Umbilical cord (tissue), 1 donor: ENCODE measurements at regions not wholly inside any gene's neighbourhood (a gene's known extent, or its start where the extent isn't known, plus 50 kb on each side); places are given as distances from the start of the nearest gene placed in this dataset.

ENCODE experiments used
- DNase-seq: peaks from one replicate; pipeline ENCODE4 v3.0.0-alpha.2; 2015; ENCODE audit warnings: low spot score

DNA sequence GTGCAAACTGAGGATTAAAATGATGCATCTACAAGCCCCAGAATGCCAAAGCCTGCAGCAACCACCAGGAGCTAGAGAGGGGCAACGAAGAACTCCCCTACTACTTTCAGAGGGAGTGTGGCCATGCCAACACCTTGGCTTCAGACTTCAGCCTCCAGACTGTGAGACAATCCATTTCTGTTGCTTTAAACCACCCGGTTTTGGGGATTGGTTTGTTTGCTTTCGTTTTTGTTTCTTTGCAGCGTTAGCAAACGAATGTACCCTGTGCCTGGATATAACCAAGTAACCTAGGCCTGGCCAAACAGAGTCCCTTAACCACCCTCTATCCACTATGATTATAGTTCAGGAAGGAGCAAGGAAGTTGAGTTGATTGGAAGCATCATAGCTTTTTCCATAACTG is 171.2 kb upstream of the NCK2 start:
- no peak for DNase-seq

DNA sequence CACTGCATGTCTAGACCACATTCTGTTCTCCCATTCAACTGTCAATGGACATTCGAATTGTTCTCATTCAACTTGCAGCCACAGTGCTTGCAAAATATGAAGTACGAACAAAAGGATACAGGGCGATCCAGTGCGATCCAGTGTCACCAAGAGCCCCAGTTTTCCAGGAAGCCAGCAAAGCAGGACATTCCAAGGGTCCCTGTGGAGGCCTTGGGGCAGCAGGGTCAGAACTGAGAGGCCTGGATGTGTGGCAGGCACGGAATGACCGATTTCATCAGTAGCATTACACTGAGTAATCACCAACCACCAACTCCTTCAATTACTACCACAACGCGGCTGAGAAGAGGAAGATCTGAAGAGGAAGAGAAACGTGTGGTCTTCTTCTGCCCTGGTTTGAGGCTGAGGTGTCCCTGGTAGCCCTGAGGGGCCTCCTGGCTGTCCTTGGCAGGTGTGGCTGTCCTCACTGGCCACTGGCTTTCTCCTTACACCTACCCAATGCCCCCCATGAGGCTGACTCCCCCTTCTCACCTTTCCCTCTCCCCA is 172.7 kb upstream of the FHL2 start:
- DNase-seq, result no peak

DNA sequence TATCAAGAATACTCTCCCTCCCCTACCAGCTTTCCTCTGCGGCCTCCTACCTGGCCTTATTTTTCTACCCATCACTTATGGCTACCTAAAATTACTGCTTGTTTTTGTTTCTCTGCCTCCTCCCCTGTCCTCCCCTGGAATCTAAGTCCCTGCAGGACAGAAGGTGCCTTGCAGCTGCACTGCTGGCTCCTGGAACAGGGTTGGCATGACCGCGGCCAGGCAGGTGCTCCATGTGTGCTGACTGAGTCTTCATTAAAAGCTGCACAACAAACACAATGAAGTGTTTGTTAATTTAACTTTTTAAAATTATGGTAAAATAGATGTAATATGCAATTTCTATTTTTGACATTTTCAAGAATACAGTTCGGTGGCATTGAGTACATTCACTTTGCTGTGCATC is 171.9 kb upstream of the FHL2 start:
- DNase-seq, result no peak

DNA sequence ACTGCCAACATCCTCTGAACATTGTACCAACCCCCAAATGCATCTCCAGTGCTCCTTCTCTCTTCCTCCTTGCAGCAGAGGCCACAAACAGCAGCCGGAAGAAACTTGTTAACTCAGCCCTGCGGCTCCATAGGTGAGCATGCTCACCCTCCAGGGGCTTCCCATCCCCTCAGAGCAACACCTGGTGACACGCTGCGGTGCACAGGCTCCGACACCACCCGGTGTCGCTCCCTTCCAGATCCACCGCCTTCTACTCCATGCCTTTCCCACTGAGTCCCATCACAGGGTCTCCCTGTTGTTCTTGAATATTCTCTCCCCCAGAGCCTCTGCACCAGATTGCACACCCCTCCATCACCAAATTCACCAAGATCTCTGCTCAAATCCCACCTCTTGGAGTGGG is 171.5 kb upstream of the FHL2 start:
- no peak for DNase-seq

DNA sequence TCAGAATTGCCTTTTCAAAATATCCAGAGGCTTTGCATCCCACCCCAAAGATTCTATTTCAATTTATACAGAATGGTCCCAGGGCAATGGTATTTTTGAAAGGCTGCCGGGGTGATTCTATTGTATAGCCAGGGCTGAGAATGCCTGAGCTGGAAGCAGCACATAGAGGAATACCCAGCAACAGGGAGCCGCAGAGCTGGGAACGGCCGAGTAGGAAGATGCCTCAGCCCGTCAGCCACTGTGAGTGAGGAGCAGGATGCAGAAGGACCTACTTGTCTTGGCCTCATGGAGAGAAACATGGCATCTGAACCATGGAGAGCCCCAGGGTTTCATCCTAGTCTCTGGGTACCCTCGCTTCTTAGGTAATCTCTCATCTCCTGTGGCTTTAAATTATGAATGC is 170.8 kb upstream of the FHL2 start:
- no peak for DNase-seq

DNA sequence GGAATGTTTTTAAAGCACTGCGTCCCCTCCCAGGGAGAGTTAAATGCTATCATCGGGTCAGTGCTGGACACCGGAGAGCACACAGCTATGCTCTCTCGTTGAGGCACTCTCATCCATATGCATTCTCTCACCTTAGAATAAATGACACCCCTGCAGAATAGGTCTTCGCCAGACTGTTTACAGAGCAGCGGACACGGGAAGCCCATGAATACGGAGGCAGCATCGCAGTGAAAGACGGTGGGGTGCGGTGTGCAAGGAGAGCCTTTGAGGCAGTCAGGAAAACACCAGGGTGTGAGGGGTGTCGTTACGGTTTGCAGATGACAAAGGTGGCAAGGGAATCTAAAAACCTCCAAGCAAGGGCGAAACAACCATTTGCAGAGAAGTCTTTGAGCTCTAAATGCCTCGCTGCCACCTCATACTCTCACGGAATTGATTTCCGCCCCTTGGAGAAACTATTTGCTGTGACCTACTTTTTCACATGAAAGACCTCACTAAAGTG is 169.2 kb upstream of the FHL2 start:
- no peak for DNase-seq

DNA sequence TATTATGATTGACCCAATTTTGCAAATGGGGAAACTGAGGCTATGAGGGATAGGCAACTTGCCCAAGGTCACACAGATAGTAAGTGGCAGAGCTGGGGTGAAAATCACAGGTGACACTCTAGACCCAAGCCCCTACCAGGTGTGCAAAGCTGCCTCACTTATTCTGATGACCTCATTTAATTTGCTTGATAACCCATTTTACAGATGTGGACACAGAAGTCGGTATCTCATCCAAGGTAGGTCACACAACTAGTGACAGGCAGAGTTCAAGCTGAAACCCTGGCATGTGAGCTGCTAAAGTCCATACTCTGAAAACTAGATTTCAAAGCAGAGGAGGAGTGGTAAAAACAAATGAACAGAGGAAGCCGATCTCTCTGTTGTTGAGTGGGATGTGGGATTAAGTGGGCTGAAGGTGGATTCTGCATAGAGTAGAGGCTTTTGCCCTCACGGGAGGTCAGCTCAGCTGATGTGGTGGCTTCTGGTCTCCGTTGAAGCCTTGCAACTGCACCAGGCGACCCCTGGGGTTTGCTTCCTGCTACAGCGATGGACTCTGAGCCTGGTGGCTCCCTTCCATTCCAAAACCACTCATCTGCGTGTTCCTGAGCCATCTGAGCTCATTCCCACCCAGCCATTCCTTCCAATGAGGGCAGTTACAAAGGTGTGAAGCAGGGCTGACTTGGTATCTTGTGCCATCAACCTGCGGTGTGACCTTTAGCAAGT is 164.3 kb upstream of the FHL2 start:
- no peak for DNase-seq

DNA sequence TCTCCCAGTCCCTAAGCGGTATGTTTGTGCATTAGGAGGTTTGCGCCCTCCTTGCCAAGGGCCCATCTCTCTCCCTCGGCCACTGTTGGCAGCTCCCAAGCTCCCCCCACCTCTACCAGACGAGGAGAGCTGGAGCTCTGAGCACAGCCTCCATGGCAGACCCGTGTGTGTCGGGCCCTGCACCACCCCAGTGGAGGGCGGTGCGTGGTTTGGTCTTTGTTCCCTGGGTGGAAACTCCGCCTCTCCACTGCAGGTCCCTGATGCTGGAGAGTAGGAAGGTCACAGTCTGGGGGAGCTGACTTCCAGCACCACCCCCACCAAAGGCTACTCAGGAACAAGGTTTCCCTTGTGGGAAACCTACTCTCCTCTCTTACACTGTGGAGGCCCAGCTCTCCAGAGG is 162.6 kb upstream of the FHL2 start:
- no peak for DNase-seq

DNA sequence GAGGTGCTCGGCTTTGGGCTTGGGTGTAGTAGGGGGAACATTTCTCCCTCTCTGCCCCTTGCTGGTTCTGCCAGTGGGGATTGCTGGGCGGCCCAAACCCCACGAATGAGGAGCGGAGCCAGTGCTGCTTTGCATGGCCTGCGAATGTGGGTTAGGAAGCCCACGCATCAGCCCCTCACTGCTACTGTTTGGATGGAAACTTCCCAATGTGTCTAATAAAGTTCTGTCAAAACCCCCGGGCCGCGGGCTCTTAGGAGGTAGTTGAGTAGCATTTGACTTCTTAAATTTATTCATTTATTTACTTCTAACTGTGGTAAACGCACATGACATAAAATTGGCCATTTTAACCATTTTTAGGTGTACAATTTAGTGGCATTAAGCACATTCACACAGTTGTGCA is 161.3 kb upstream of the FHL2 start:
- DNase-seq, result no peak

DNA sequence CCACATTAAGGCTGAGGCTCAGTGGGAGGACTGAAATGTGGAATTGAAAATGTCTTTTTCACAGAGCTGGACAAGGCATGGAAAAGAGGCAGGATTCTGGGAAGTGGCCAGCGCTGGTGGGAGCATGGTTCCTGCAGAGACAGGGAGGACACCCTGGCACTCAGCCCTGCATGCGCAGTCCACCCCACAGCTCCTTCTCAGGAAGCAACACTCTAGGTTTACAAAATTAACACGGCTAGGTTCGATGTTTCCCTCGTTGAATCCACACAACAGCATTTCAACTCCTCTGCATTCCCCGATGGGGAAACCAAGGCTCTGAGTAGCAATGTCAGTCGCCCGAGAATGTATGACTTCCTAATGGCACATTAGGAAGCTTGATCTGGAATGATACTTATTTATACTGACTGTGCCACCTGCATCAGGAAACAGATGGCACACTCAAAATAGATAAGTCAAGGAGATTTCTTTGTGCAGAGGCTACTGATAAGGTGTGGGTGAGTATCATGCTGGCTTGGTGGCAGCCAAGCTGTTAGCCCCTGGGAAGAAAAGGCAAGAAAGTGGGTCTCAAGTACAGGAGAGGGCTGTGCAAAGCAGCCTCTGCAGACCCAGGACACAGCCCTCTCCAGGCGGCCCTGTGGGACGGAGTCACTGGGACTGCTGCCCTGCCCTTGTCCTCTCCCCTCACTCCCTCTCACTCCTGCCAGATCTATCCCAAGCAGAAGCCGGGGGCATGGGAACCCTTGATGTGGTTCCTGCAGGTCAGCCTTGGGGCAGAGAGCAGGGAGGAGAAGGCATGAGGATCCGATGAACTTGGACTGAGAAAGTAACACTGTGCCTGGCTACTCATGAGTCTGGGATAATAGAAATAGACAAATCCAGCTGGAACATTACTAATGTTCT is 158.4 kb upstream of the FHL2 start:
- no peak for DNase-seq

DNA sequence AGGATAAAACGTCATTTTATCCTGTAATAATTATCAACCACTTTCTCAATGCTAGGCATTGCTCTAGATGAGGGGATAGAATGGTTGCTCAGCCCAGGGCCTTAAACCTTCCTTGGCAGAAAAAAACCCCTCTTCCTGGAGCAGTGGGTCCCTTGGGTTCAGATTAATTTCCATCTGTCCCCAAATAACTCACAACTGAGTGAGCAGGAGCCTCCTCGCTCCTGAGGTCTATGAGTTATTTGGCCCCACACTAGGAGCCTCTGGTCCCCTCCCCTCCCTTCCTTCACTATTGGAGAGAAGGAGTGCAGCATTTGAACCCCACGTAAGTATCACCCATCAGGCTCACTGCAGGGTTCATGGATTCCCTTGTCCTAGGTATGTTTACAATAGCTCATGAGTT is 157.5 kb upstream of the FHL2 start:
- no peak for DNase-seq

DNA sequence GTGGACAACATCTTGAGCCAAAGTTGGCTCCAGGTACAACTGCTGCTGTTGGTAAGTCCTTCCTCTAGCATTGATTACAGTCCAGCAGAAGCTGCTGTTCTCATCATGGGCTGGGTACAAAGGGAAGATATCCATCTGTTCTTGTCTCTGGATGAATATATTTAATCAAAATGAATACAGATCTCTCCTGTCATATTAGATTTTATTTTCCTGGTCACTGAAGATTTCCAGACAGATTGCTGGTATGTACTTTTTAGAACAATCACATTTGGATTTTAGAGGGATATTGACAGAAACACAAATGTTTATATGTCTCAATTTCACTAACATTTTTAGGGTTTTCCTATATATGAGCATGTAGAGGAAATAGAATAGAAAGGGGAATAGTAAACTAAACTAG is 155.4 kb upstream of the FHL2 start:
- no peak for DNase-seq

DNA sequence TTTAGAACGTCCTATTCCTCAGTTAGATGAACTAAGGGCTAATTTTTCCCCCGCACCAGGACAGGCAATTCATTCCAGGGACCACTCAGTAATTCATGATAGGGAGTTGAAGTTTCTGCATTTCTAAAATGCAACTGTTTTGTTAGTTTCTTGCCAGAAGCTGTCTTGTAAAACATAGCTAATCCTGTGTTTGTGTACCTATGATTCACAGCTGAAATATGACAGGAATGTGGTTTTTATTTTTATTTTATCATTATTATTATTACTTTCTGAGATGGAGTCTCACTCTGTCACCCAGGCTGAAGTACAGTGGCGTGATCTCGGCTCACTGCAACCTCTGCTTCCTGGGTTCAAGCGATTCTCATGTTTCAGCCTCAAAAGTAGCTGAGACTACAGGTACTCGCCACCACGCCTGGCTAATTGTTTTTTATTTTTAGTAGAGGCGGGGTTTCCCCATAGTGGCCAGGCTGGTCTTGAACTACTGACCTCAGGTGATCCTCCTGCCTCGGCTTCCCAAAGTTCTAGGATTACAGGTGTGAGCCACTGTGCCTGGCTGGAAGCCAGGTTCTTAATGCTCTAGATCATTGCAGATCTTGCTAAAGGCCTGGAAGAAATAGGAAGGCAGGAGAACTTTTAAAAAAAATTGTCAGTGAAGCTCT is 154.8 kb upstream of the FHL2 start:
- DNase-seq, result no peak

DNA sequence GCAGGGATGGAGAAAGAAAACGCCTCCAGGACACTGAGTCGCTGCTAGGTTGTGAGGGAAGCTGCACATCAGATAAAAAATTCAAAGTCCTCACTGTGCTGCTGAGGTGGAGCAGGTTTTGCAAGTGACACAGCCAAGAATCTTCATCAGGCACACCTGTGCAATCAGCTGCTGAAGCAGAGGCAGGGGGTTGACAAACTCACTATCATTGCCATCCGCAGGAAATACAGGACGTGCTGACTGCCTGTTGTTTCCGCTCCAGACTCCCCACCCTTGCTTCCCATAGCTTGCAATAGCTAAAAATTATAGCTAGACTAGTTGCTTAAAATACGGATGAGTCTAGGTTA is 147.8 kb upstream of the FHL2 start:
- DNase-seq, result no peak

DNA sequence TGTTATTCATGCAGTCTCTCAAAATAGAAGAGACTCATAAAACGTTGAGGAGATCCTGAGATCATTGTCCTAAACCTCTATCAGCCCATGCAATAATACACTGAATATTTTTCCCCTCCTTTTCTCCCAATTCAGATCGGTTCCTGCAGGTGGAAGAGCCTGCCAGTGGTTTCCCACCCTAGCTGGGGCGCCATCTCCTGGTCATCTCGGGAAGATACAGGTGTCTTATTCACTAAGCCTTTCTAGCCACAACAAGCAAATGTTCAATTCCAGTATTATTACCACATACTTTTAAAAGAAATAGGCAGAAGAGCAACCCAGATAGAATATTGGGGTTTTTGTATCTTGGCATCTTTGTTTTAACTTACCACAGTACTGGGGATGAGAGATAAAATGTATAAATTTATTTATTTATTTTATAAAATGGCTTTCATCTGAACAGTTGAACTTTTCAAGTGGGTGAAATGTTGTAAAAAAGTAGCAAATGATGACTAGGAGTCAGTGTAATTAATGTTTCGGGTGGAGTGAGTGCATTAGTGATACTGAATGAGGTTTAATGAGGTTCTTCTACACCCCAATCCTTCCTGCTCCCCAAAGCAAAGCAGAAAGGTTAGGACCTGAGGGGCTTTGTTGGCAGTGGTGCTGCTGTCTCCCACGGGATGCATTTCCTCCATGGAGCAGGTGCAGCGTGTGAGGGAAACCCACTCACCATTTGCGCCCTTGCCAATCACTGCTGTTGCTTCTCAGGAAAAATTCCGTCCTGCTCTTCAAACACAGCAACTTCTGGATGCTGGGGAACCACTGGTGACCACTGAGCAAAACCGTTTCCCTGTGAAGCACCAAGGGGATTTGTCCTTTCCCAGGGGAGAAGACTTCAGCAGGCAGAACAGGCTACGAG is 147.1 kb upstream of the FHL2 start:
- peak; percentile 50 for DNase-seq

DNA sequence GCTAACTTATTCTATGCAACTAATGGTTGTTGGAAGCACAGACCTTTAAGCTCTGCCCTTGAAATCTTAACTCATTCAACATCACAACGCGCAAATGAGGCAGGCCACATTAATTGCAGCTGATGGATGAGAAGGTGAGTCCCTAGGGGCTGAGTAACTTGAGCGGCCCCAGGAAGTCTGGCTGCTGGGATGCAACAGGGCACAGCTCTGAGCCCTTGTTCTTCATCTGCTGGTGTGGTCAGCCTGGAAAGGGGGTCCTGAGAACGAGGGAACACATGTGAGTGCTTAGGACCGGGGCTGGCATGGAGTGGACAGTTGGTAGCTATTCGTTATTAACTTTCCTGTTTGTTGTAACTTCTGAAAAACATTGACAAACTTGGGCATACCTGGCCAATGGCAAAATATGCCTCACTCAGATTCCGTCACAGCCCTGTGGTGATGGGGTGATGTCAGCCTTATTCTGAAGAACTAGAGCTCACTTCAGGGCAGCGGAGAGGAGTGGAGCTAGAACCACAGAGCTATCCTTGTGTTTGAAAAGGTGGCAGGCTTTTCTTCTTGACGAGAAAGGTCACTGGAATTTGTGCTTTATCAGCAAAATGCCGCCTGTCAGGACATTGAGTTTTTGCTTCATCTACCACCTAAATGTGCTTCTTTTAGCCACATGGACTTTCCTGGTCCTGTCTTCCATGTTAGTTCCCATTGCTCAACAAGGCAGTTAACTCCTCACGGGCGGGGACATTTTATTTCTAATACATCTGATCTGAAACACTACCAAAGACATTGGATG is 145.9 kb upstream of the FHL2 start:
- DNase-seq, result no peak

DNA sequence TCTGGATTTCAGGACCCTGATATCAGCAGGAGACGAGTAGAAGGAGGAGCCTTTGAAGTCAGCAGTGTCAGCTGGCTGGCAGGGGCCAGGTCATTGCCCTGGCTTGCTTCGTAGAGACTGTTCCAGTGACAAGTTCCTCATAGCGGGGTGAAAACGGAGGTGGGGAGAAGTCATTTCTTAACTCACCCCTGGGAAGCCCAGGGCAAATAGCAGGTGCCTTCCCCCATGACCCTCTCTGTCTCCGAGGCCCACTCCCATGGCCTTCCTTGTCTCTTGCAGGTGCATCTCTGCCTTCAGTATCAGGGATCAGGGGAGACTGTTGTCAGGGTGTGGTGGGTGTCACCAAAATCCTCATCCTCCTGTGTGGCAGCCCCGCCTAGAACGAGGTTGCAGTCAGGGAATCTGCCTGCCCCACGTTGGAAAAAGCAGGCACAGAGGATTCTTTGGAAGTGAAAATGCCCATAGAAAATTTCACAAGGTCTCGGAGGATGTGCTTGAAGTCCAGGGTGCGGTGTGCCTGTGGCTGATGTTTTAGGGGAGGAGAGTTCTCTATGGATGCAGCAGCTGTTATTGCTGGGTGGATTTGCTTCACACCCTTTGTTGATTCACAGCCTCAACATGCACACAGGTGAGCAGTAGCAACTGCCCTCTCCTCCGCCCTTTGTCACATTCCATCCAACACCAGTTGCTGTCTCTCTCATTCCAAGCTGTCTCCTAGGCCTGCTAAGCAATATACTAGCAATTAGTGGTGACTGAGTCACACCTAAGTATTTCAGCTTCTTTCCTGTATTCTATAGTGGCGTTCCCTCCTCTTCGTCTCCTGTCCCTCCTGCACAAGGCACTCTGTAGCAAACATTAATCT is 142.6 kb upstream of the FHL2 start:
- no peak for DNase-seq

DNA sequence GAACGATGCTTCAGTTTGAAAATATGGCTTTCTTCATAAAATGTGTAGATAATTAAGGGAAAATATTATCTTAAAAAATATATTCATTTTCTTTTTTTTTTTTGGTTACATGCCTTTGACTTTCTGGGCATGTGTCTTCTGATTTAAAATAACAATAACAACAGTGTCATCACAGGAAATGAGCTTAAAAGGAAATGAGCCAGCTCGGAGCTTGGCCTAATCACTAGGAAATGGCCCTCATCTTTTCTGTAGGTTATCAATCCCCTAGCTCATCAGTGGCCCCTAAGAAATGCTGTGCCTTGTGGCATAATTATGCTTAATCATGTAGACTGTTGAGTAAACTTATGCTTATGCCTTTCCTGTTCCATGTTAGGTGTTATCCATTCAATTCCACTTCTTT is 141.8 kb upstream of the FHL2 start:
- DNase-seq, result no peak

DNA sequence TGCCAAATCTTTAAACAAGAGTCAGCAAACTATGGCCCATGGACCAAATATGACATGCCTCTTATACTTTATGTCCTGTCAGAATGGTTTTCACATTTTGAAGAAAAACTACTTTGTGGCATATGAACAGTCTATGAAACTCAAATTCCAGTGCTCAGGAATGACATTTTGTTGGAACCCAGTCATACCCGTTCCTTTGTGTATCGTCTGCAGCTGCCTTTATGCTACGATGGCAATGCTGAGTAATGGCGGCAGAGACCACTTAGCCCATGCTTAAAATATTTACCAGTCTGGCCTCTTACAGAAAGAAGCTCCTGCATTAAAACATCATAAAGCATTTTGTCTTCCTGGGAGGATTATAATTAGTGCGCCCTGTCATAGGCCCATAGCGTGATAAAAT is 140.5 kb upstream of the FHL2 start:
- DNase-seq, result no peak

DNA sequence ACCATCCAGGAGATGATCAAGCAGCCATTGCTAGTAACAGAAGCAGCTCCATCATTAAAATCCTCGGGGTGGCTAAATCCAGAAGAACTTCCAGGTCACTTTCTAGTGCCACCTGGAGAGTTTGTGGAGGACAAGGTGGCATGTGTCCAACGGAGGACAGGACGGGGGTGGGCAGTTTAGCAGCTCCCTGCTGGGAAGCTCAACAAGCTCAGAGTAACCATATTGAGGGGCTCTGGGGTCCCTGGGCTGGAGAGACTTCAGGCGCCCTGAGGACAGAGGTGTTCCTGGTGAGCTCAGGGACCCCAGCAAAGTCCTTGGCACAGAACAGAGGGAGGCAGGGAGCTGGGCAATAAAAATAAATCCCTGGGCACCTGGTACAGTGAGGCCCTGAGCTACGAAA is 140.0 kb upstream of the FHL2 start:
- DNase-seq, result no peak
